ENCODE measurements at regions not wholly inside any gene's neighbourhood (a gene's known extent, or its start where the extent isn't known, plus 50 kb on each side); places are given as distances from the start of the nearest gene placed in this dataset.
"Not testable (repeated sequence)": the region's sequence is repeated elsewhere in the genome, so short reads cannot be mapped to it uniquely, and the experiment has no call there.

GRCh38 chr9:27784847-27785713 is 211.8 kb upstream of the C9orf72 start:
- no peak for DNase-seq (ENCODE audit: low read depth)

GRCh38 chr9:27785714-27786100 is 212.4 kb upstream of the C9orf72 start:
- DNase-seq (ENCODE audit: low read depth), result no peak
- in situ Hi-C loops (cut with HindIII; ENCODE audit: low pct_unique_long_range_greater_than_20kb, low sequenced_read_pairs), result no loop called here

More at GRCh38 chr9:27784847-27785713, 211.8 kb upstream of the C9orf72 start:
- in situ Hi-C loops (cut with HindIII; ENCODE audit: low pct_unique_long_range_greater_than_20kb, low sequenced_read_pairs), result no loop called here

GRCh38 chr9:27787891-27788290 is 214.6 kb upstream of the C9orf72 start:
- in situ Hi-C loops (cut with HindIII; ENCODE audit: low pct_unique_long_range_greater_than_20kb, low sequenced_read_pairs), result no loop called here
- DNase-seq (ENCODE audit: low read depth), result no peak

GRCh38 chr9:27791311-27791710 is 218.0 kb upstream of the C9orf72 start:
- in situ Hi-C loops (cut with HindIII; ENCODE audit: low pct_unique_long_range_greater_than_20kb, low sequenced_read_pairs), result no loop called here
- no peak for DNase-seq (ENCODE audit: low read depth)

- in situ Hi-C loops (cut with HindIII; ENCODE audit: low pct_unique_long_range_greater_than_20kb, low sequenced_read_pairs), result no loop called here
- no peak for DNase-seq (ENCODE audit: low read depth)
Measured at GRCh38 chr9:27792971-27793689, 219.8 kb upstream of the C9orf72 start.

- no peak for DNase-seq (ENCODE audit: low read depth)
- in situ Hi-C loops (cut with HindIII; ENCODE audit: low pct_unique_long_range_greater_than_20kb, low sequenced_read_pairs), result no loop called here
Measured at GRCh38 chr9:27799326-27799725, 226.0 kb upstream of the C9orf72 start.

- in situ Hi-C loops (cut with HindIII; ENCODE audit: low pct_unique_long_range_greater_than_20kb, low sequenced_read_pairs), result no loop called here
- DNase-seq (ENCODE audit: low read depth), result no peak
Measured at GRCh38 chr9:27800159-27800558, 226.9 kb upstream of the C9orf72 start.

GRCh38 chr9:27800692-27801370 is 227.6 kb upstream of the C9orf72 start:
- in situ Hi-C loops (cut with HindIII; ENCODE audit: low pct_unique_long_range_greater_than_20kb, low sequenced_read_pairs), result no loop called here
- DNase-seq (ENCODE audit: low read depth), result no peak

- no peak for DNase-seq (ENCODE audit: low read depth)
- in situ Hi-C loops (cut with HindIII; ENCODE audit: low pct_unique_long_range_greater_than_20kb, low sequenced_read_pairs), result no loop called here
Measured at GRCh38 chr9:27801545-27801944, 228.3 kb upstream of the C9orf72 start.

- no peak for DNase-seq (ENCODE audit: low read depth)
- in situ Hi-C loops (cut with HindIII; ENCODE audit: low pct_unique_long_range_greater_than_20kb, low sequenced_read_pairs), result no loop called here
Measured at GRCh38 chr9:27802418-27802817, 229.1 kb upstream of the C9orf72 start.

- in situ Hi-C loops (cut with HindIII; ENCODE audit: low pct_unique_long_range_greater_than_20kb, low sequenced_read_pairs), result no loop called here
- no peak for DNase-seq (ENCODE audit: low read depth)
Measured at GRCh38 chr9:27808864-27809263, 235.6 kb upstream of the C9orf72 start.

GRCh38 chr9:27817747-27818146 is 244.5 kb upstream of the C9orf72 start:
- in situ Hi-C loops (cut with HindIII; ENCODE audit: low pct_unique_long_range_greater_than_20kb, low sequenced_read_pairs), result no loop called here
- DNase-seq (ENCODE audit: low read depth), result no peak

- no peak for DNase-seq (ENCODE audit: low read depth)
- in situ Hi-C loops (cut with HindIII; ENCODE audit: low pct_unique_long_range_greater_than_20kb, low sequenced_read_pairs), result no loop called here
Measured at GRCh38 chr9:27818348-27818747, 245.1 kb upstream of the C9orf72 start.

- in situ Hi-C loops (cut with HindIII; ENCODE audit: low pct_unique_long_range_greater_than_20kb, low sequenced_read_pairs), result no loop called here
- DNase-seq (ENCODE audit: low read depth), result no peak
Measured at GRCh38 chr9:27828908-27829307, 255.6 kb upstream of the C9orf72 start.

GRCh38 chr9:27829621-27830020 is 256.3 kb upstream of the C9orf72 start:
- in situ Hi-C loops (cut with HindIII; ENCODE audit: low pct_unique_long_range_greater_than_20kb, low sequenced_read_pairs), result no loop called here

GRCh38 chr9:27832108-27832507 is 258.8 kb upstream of the C9orf72 start:
- DNase-seq (ENCODE audit: low read depth); in situ Hi-C loops (cut with HindIII; ENCODE audit: low pct_unique_long_range_greater_than_20kb, low sequenced_read_pairs): not testable (repeated sequence)

More at GRCh38 chr9:27829621-27830020, 256.3 kb upstream of the C9orf72 start:
- no peak for DNase-seq (ENCODE audit: low read depth)

- DNase-seq (ENCODE audit: low read depth), result no peak
- in situ Hi-C loops (cut with HindIII; ENCODE audit: low pct_unique_long_range_greater_than_20kb, low sequenced_read_pairs), result no loop called here
Measured at GRCh38 chr9:27835286-27835685, 262.0 kb upstream of the C9orf72 start.

GRCh38 chr9:27835746-27836145 is 262.5 kb upstream of the C9orf72 start:
- in situ Hi-C loops (cut with HindIII; ENCODE audit: low pct_unique_long_range_greater_than_20kb, low sequenced_read_pairs), result no loop called here
- no peak for DNase-seq (ENCODE audit: low read depth)

Measured in Caki2 (cell line).